HEK293 (cell line): ENCODE measurements at regions not wholly inside any gene's neighbourhood (a gene's known extent, or its start where the extent isn't known, plus 50 kb on each side); places are given as distances from the start of the nearest gene placed in this dataset.

Experiments used
- CTCF ChIA-PET: fragments of 350-600 bp; formaldehyde crosslinking; extraction: SDS; loops from one replicate; lab custom pipeline; 2021; ENCODE audit warnings: antibody characterized with exemption; lab: Yijun Ruan, JAX
- POLR2A ChIA-PET: fragments of 300-600 bp; formaldehyde crosslinking; extraction: SDS; loops from one replicate; lab custom pipeline; 2020; ENCODE audit warnings: antibody characterized with exemption, inconsistent platforms; lab: Yijun Ruan, JAX
- H3K27ac ChIP-seq: fragments of 200-500 bp; sonication (Bioruptor generic); 2 replicates; pipeline ENCODE4 v1.5.1; 2014; ENCODE audit warnings: low read depth, low read length, control low read depth, inconsistent platforms; ENCODE audit errors: extremely low read depth
- H3K36me3 ChIP-seq, 2 experiments: fragments of 200-500 bp in 1 of 2; sonication (Bioruptor generic) in 1 of 2; 1 replicate in 1 of 2; 2 replicates in 1 of 2; pipeline ENCODE4 v1.5.1; 2014 to 2017; ENCODE audit warnings: inconsistent platforms in 2 of 2, low read length in 2 of 2; ENCODE audit not compliant: control insufficient read depth in 2 of 2, insufficient read depth in 1 of 2
- H3K4me1 ChIP-seq: fragments of 200-500 bp; sonication (Bioruptor generic); 2 replicates; pipeline ENCODE4 v1.5.1; 2014; ENCODE audit warnings: mild to moderate bottlenecking, low read length, inconsistent platforms; ENCODE audit not compliant: control insufficient read depth, insufficient read depth
- H3K4me3 ChIP-seq: 2 replicates; pipeline ENCODE4 v1.5.1; 2011; ENCODE audit warnings: low read depth, mild to moderate bottlenecking, control low read depth, low read length, moderate library complexity
- H3K9me3 ChIP-seq: fragments of 200-500 bp; sonication (Bioruptor generic); 2 replicates; pipeline ENCODE4 v1.5.1; 2014; ENCODE audit warnings: low read depth, low read length, inconsistent platforms; ENCODE audit not compliant: control insufficient read depth, insufficient read depth
- GLI4 ChIP-seq: fragments of 450-650 bp; formaldehyde crosslinking; IDR thresholded peaks from 2 replicates; pipeline ENCODE4 v1.5.1; 2016; ENCODE audit warnings: missing biosample characterization, missing genetic modification characterization
- HOXC10 ChIP-seq: sonication (generic); formaldehyde crosslinking; IDR thresholded peaks from 2 replicates; pipeline ENCODE4 v1.8.1; 2023; ENCODE audit warnings: mild to moderate bottlenecking, missing genetic modification reagents
- KLF16 ChIP-seq: fragments of 450-650 bp; formaldehyde crosslinking; IDR thresholded peaks from 2 replicates; pipeline ENCODE4 v1.5.1; 2017; ENCODE audit warnings: missing biosample characterization, missing genetic modification characterization
- MYNN ChIP-seq: fragments of 450-650 bp; formaldehyde crosslinking; IDR thresholded peaks from 2 replicates; pipeline ENCODE4 v1.5.1; 2016; ENCODE audit warnings: missing biosample characterization, missing genetic modification characterization, borderline replicate concordance
- PRDM1 ChIP-seq: fragments of 450-650 bp; formaldehyde crosslinking; IDR thresholded peaks from 2 replicates; pipeline ENCODE4; 2016; ENCODE audit warnings: missing biosample characterization, missing genetic modification characterization
- PRDM10 ChIP-seq: fragments of 450-650 bp; formaldehyde crosslinking; IDR thresholded peaks from 2 replicates; pipeline ENCODE4 v1.5.1; 2016; ENCODE audit warnings: missing biosample characterization, missing genetic modification characterization
- REPIN1 ChIP-seq: fragments of 450-650 bp; formaldehyde crosslinking; IDR thresholded peaks from 2 replicates; pipeline ENCODE4 v1.5.1; 2017; ENCODE audit warnings: missing biosample characterization, missing genetic modification characterization, low read depth
- TCF7L2 ChIP-seq: IDR thresholded peaks from 2 replicates; pipeline ENCODE4 v1.6.1; 2011; ENCODE audit warnings: low read depth, mild to moderate bottlenecking, inconsistent platforms, low read length, moderate library complexity, borderline replicate concordance
- ZNF202 ChIP-seq: fragments of 450-650 bp; formaldehyde crosslinking; IDR thresholded peaks from 2 replicates; pipeline ENCODE4 v1.5.1; 2016; ENCODE audit warnings: missing biosample characterization, missing genetic modification characterization, borderline replicate concordance
- ZNF26 ChIP-seq: fragments of 450-650 bp; formaldehyde crosslinking; IDR thresholded peaks from 2 replicates; pipeline ENCODE4 v1.5.1; 2016; ENCODE audit warnings: missing biosample characterization, missing genetic modification characterization
- ZNF341 ChIP-seq: fragments of 450-650 bp; formaldehyde crosslinking; IDR thresholded peaks from 2 replicates; pipeline ENCODE4; 2016; ENCODE audit warnings: low read depth, missing biosample characterization, missing genetic modification characterization
- ZNF426 ChIP-seq: fragments of 450-650 bp; formaldehyde crosslinking; IDR thresholded peaks from 2 replicates; pipeline ENCODE4 v1.5.1; 2017; ENCODE audit warnings: missing biosample characterization, missing genetic modification characterization, mild to moderate bottlenecking, inconsistent platforms, moderate library complexity
- ZNF48 ChIP-seq: fragments of 450-650 bp; formaldehyde crosslinking; IDR thresholded peaks from 2 replicates; pipeline ENCODE4 v1.5.1; 2016; ENCODE audit warnings: missing biosample characterization, missing genetic modification characterization
- ZNF514 ChIP-seq: fragments of 450-650 bp; formaldehyde crosslinking; IDR thresholded peaks from 2 replicates; pipeline ENCODE4 v1.5.1; 2016; ENCODE audit warnings: missing biosample characterization, missing genetic modification characterization
- ZNF530 ChIP-seq: fragments of 450-650 bp; formaldehyde crosslinking; IDR thresholded peaks from 2 replicates; pipeline ENCODE4 v1.5.1; 2016; ENCODE audit warnings: low read depth, missing biosample characterization, missing genetic modification characterization
- ZNF549 ChIP-seq: fragments of 450-650 bp; IDR thresholded peaks from 2 replicates; pipeline ENCODE4 v1.5.1; 2018; ENCODE audit warnings: missing biosample characterization, missing genetic modification characterization, mild to moderate bottlenecking, inconsistent platforms, moderate library complexity
- ZNF555 ChIP-seq: fragments of 450-650 bp; formaldehyde crosslinking; conservative IDR thresholded peaks from 2 replicates; pipeline ENCODE4 v1.5.1; 2017; ENCODE audit warnings: missing biosample characterization, mild to moderate bottlenecking, missing genetic modification characterization, inconsistent platforms
- ZNF560 ChIP-seq: fragments of 450-650 bp; formaldehyde crosslinking; IDR thresholded peaks from 2 replicates; pipeline ENCODE4 v1.5.1; 2017; ENCODE audit warnings: missing biosample characterization, missing genetic modification characterization, borderline replicate concordance
- ZNF585B ChIP-seq: fragments of 450-650 bp; formaldehyde crosslinking; IDR thresholded peaks from 2 replicates; pipeline ENCODE4 v1.5.1; 2016; ENCODE audit warnings: missing biosample characterization, missing genetic modification characterization
- ZNF600 ChIP-seq: fragments of 450-650 bp; formaldehyde crosslinking; IDR thresholded peaks from 2 replicates; pipeline ENCODE4 v1.5.1; 2016; ENCODE audit warnings: missing biosample characterization, missing genetic modification characterization
- ZNF707 ChIP-seq: fragments of 450-650 bp; formaldehyde crosslinking; IDR thresholded peaks from 2 replicates; pipeline ENCODE4 v1.5.1; 2016; ENCODE audit warnings: missing biosample characterization, missing genetic modification characterization
- ZNF747 ChIP-seq: fragments of 450-650 bp; formaldehyde crosslinking; IDR thresholded peaks from 2 replicates; pipeline ENCODE4 v1.5.1; 2016; ENCODE audit warnings: missing biosample characterization, missing genetic modification characterization
- TF ChIP-seq, protein P1 (sequence below): fragments of 450-650 bp; formaldehyde crosslinking; IDR thresholded peaks from 2 replicates; pipeline ENCODE4 v1.5.1; 2016; ENCODE audit warnings: missing biosample characterization, missing genetic modification characterization, low read depth

- ChIA-PET POLR2A (no interaction called here), CTCF (interaction anchor here (0.5 to 1.3 kb wide), 2 partner anchors 17 to 62 kb away, joined by 3 to 4 read pairs; no protein-coding TSS in a partner anchor)
- H3K9me3 ChIP-seq, result no peaks in the 10 kb centered on the region
- H3K36me3 ChIP-seq, result no peaks in the 10 kb centered on the region
- peaks cover 10% of the 10 kb centered on the region; the same call in 1 of the 2 replicates for H3K4me1 ChIP-seq
- H3K27ac ChIP-seq, result no peak overlapping the region
- TF ChIP-seq KLF16 (tag by site-specific recombination) (no peak), ZNF555 (tag by site-specific recombination) (no peak), ZNF48 (tag by site-specific recombination) (no peak), ZNF202 (tag by site-specific recombination) (no peak), ZNF747 (tag by site-specific recombination) (no peak), TCF7L2 (no peak), HOXC10 (CRISPR knock-in tag) (no peak), PRDM1 (tag by site-specific recombination) (no peak), ZNF560 (tag by site-specific recombination) (no peak), GLI4 (tag by site-specific recombination) (no peak), ZNF26 (tag by site-specific recombination) (no peak), ZNF549 (no peak), ZNF585B (tag by site-specific recombination) (no peak)
- TF ChIP-seq, all 188 proteins: peak for 0
- H3K4me3 ChIP-seq, result no peak overlapping the region
Observed at GRCh38 chr1:185562461-185563359, 171.5 kb upstream of the HMCN1 start.

- Histone ChIP-seq H3K27ac (no peak overlapping the region), H3K4me3 (no peak overlapping the region), H3K36me3 (no peaks in the 10 kb centered on the region), H3K4me1 (peaks cover 7% of the 10 kb centered on the region; the same call in 1 of the 2 replicates), H3K9me3 (no peaks in the 10 kb centered on the region)
- ChIA-PET CTCF (interaction anchor here (1.1 to 1.7 kb wide), 2 partner anchors 34 to 235 kb away, joined by 3 to 8 read pairs; no protein-coding TSS in a partner anchor), POLR2A (no interaction called here)
- TF ChIP-seq PRDM10 (tag by site-specific recombination), result no peak
- TF ChIP-seq REPIN1 (tag by site-specific recombination), result no peak
- no peak for TF ChIP-seq ZNF530 (tag by site-specific recombination)
- no peak for TF ChIP-seq ZNF600 (tag by site-specific recombination)
- TF ChIP-seq, protein P1, sequence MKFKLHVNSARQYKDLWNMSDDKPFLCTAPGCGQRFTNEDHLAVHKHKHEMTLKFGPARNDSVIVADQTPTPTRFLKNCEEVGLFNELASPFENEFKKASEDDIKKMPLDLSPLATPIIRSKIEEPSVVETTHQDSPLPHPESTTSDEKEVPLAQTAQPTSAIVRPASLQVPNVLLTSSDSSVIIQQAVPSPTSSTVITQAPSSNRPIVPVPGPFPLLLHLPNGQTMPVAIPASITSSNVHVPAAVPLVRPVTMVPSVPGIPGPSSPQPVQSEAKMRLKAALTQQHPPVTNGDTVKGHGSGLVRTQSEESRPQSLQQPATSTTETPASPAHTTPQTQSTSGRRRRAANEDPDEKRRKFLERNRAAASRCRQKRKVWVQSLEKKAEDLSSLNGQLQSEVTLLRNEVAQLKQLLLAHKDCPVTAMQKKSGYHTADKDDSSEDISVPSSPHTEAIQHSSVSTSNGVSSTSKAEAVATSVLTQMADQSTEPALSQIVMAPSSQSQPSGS (tag by site-specific recombination), result no peak
- TF ChIP-seq ZNF707, result no peak
- TF ChIP-seq ZNF341 (tag by site-specific recombination), result no peak
- no peak for TF ChIP-seq ZNF426 (tag by site-specific recombination)
- no peak for TF ChIP-seq MYNN (tag by site-specific recombination)
- no peak for TF ChIP-seq ZNF514 (tag by site-specific recombination)
Observed at GRCh38 chr1:185561629-185562028, 172.6 kb upstream of the HMCN1 start.
